Loucy (cell line): ENCODE measurements at regions not wholly inside any gene's neighbourhood (a gene's known extent, or its start where the extent isn't known, plus 50 kb on each side); places are given as distances from the start of the nearest gene placed in this dataset.

Experiments used
- H2AFZ ChIP-seq: fragments of 200-600 bp; sonication (generic); 2 replicates; pipeline ENCODE4 v1.6.0; 2016; ENCODE audit warnings: antibody characterized with exemption, mild to moderate bottlenecking, low read length, moderate library complexity
- H3F3A ChIP-seq: fragments of 200-600 bp; 2 replicates; pipeline ENCODE4 v1.6.0; 2016; ENCODE audit warnings: antibody characterized with exemption, low read depth, mild to moderate bottlenecking
- H3K27me3 ChIP-seq: fragments of 200-600 bp; sonication (generic); 2 replicates; pipeline ENCODE4 v1.6.1; 2014; ENCODE audit warnings: low read length, mild to moderate bottlenecking; ENCODE audit not compliant: insufficient read depth, poor library complexity, severe bottlenecking
- H3K36me3 ChIP-seq: fragments of 200-600 bp; sonication (generic); 2 replicates; pipeline ENCODE4 v1.6.1; 2016; ENCODE audit warnings: low read length; ENCODE audit not compliant: insufficient read depth
- H3K4me1 ChIP-seq: fragments of 200-600 bp; sonication (generic); 2 replicates; pipeline ENCODE4 v1.5.1; 2014; ENCODE audit warnings: low read length, mild to moderate bottlenecking; ENCODE audit not compliant: insufficient read depth, poor library complexity, severe bottlenecking
- H3K4me2 ChIP-seq: fragments of 200-600 bp; sonication (generic); 2 replicates; pipeline ENCODE4 v1.6.0; 2014; ENCODE audit warnings: antibody characterized with exemption, low read length, low read depth, mild to moderate bottlenecking; ENCODE audit not compliant: poor library complexity, severe bottlenecking
- H3K4me3 ChIP-seq: fragments of 200-600 bp; sonication (generic); 2 replicates; pipeline ENCODE4 v1.5.1; 2014; ENCODE audit warnings: low read length, mild to moderate bottlenecking, mixed read lengths; ENCODE audit not compliant: poor library complexity, severe bottlenecking
- H3K79me2 ChIP-seq: fragments of 200-600 bp; sonication (generic); 2 replicates; pipeline ENCODE4 v1.6.1; 2014; ENCODE audit warnings: low read length; ENCODE audit not compliant: insufficient read depth
- H3K9ac ChIP-seq: fragments of 200-600 bp; sonication (generic); 2 replicates; pipeline ENCODE4 v1.6.0; 2014; ENCODE audit warnings: mild to moderate bottlenecking, low read depth, low read length, moderate library complexity; ENCODE audit not compliant: poor library complexity, severe bottlenecking
- H3K9me2 ChIP-seq: fragments of 200-600 bp; sonication (generic); replicated peaks from 2 replicates; pipeline ENCODE4 v1.6.1; 2016; ENCODE audit warnings: low read depth, low read length, mixed read lengths
- H3K9me3 ChIP-seq: fragments of 200-600 bp; sonication (generic); 2 replicates; pipeline ENCODE4 v1.6.1; 2014; ENCODE audit warnings: mild to moderate bottlenecking, antibody characterized with exemption, low read length, low read depth; ENCODE audit not compliant: insufficient read depth
- H4K20me1 ChIP-seq: fragments of 200-600 bp; sonication (generic); 2 replicates; pipeline ENCODE4 v1.6.0; 2014; ENCODE audit warnings: antibody characterized with exemption, low read length, mild to moderate bottlenecking; ENCODE audit not compliant: insufficient read depth, poor library complexity, severe bottlenecking
- CTCF ChIP-seq: fragments of 200-600 bp; sonication (generic); conservative IDR thresholded peaks from 2 replicates; pipeline ENCODE4 v1.5.1; 2014; ENCODE audit warnings: mild to moderate bottlenecking, antibody characterized with exemption, low read length
- EZH2phosphoT487 ChIP-seq: fragments of 200-600 bp; IDR thresholded peaks from 2 replicates; pipeline ENCODE4 v1.6.1; 2018; ENCODE audit warnings: antibody characterized with exemption, mild to moderate bottlenecking, moderate library complexity, borderline replicate concordance

GRCh38 chrX:149157976-149158375 is 347.1 kb downstream of the IDS start:
- no peaks in the 10 kb centered on the region for H3K9me3 ChIP-seq
- no peaks in the 10 kb centered on the region for H3K79me2 ChIP-seq
- H3K27me3 ChIP-seq: peaks cover 13% of the 10 kb centered on the region
- H3K4me3 ChIP-seq: no peak overlapping the region
- no peaks in the 10 kb centered on the region for H3K9me2 ChIP-seq
- no peaks in the 10 kb centered on the region for H3F3A ChIP-seq
- TF ChIP-seq CTCF (no peak), EZH2phosphoT487 (no peak)
- no peak overlapping the region for H3K9ac ChIP-seq
- no peaks in the 10 kb centered on the region for H3K36me3 ChIP-seq
- H2AFZ ChIP-seq: no peak overlapping the region
- no peak overlapping the region for H3K4me2 ChIP-seq
- no peaks in the 10 kb centered on the region for H4K20me1 ChIP-seq
- H3K4me1 ChIP-seq: no peaks in the 10 kb centered on the region

GRCh38 chrX:149152941-149153340 is 352.2 kb downstream of the IDS start:
- Histone ChIP-seq H3K9me3 (no peaks in the 10 kb centered on the region), H3K9ac (no peak overlapping the region), H3K4me1 (no peaks in the 10 kb centered on the region), H3K27me3 (peaks cover 48% of the 10 kb centered on the region), H3K36me3 (no peaks in the 10 kb centered on the region), H4K20me1 (no peaks in the 10 kb centered on the region), H3K4me2 (no peak overlapping the region), H3K4me3 (no peak overlapping the region), H3F3A (no peaks in the 10 kb centered on the region), H2AFZ (no peak overlapping the region), H3K79me2 (no peaks in the 10 kb centered on the region), H3K9me2 (no peaks in the 10 kb centered on the region)
- TF ChIP-seq EZH2phosphoT487: no peak
- no peak for TF ChIP-seq CTCF

GRCh38 chrX:149151805-149152757 is 353.0 kb downstream of the IDS start:
- TF ChIP-seq EZH2phosphoT487 (no peak), CTCF (no peak)
- Histone ChIP-seq H3K27me3 (peaks cover 53% of the 10 kb centered on the region), H2AFZ (no peak overlapping the region), H3K79me2 (no peaks in the 10 kb centered on the region), H3K4me1 (no peaks in the 10 kb centered on the region), H3F3A (no peaks in the 10 kb centered on the region), H3K4me2 (no peak overlapping the region), H3K36me3 (no peaks in the 10 kb centered on the region), H3K9me3 (no peaks in the 10 kb centered on the region), H3K9ac (no peak overlapping the region), H3K9me2 (no peaks in the 10 kb centered on the region), H4K20me1 (no peaks in the 10 kb centered on the region), H3K4me3 (no peak overlapping the region)
